ENCODE measurements at regions not wholly inside any gene's neighbourhood (a gene's known extent, or its start where the extent isn't known, plus 50 kb on each side); places are given as distances from the start of the nearest gene placed in this dataset.

DNA sequence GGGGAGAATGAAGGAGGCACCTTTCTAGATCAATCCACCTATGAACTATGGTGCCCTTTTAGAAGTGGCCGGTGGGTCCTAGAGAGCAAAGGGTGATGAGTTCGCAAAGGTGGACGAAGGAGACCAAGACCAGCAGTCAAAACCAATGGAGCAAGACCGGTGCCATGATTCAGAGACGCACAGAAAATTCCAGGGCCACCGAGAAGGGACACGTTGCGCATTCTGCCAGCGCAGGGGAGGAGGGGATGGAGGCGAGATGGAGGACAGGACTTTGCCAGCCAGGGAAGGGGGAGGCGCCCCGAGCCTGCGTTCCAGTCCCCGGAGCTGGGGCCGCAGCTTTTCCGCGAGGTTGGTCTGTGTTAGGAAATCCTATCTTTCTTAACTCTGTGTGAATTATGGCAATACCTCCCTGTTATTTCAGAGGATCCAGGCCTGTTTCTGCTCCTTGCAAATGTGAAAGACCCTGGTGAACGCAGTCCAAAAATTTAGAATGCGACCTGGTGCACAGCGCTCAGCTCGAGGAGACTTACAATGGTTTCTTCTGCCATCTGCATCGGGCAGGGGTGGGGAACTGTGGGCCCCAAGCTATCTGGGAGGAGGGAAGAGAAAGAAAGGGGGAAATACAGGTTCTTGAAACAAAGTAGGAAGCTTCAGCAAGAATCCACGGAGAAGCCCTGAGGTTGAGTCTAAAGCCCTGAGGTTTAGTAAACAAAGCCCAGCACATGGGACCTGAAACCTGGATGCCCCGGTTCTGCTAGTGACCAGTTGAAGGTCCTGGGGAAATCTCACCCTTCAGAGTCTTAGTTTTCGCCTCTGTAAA lies 129.4 kb downstream of the MRPS6 start:
- Histone ChIP-seq H3K36me3 (ENCODE audit: control insufficient read depth, insufficient read depth, low read length) (no peaks in the 10 kb centered on the region), H3K4me3 (ENCODE audit: low read length) (peak overlapping the region; percentile 8; the same call in 1 of the 2 replicates), H3K27me3 (ENCODE audit: control insufficient read depth, insufficient read depth, low read length) (no peaks in the 10 kb centered on the region), H3K9me3 (ENCODE audit: control insufficient read depth, insufficient read depth, low read length) (no peaks in the 10 kb centered on the region), H3K27ac (ENCODE audit: low read length) (no peak overlapping the region), H3K4me1 (ENCODE audit: control insufficient read depth, insufficient read depth, low read length) (peaks cover 3% of the 10 kb centered on the region)
- no CpG with 5 or more reads among the region's 25 CpGs for WGBS (ENCODE audit: insufficient coverage, insufficient read length)
- no peak for DNase-seq (ENCODE audit: low read depth, low spot score)

GRCh38 chr21:34203851-34204420 lies 130.6 kb downstream of the MRPS6 start:
- H3K4me1 ChIP-seq (ENCODE audit: control insufficient read depth, insufficient read depth, low read length), result peaks cover 1% of the 10 kb centered on the region
- WGBS (ENCODE audit: insufficient coverage, insufficient read length), result no CpG with 5 or more reads among the region's 11 CpGs
- no peak overlapping the region for H3K27ac ChIP-seq (ENCODE audit: low read length)
- no peaks in the 10 kb centered on the region for H3K9me3 ChIP-seq (ENCODE audit: control insufficient read depth, insufficient read depth, low read length)
- DNase-seq (ENCODE audit: low read depth, low spot score), result no peak
- no peaks in the 10 kb centered on the region for H3K36me3 ChIP-seq (ENCODE audit: control insufficient read depth, insufficient read depth, low read length)
- no peak overlapping the region for H3K4me3 ChIP-seq (ENCODE audit: low read length)
- H3K27me3 ChIP-seq (ENCODE audit: control insufficient read depth, insufficient read depth, low read length), result no peaks in the 10 kb centered on the region

DNA sequence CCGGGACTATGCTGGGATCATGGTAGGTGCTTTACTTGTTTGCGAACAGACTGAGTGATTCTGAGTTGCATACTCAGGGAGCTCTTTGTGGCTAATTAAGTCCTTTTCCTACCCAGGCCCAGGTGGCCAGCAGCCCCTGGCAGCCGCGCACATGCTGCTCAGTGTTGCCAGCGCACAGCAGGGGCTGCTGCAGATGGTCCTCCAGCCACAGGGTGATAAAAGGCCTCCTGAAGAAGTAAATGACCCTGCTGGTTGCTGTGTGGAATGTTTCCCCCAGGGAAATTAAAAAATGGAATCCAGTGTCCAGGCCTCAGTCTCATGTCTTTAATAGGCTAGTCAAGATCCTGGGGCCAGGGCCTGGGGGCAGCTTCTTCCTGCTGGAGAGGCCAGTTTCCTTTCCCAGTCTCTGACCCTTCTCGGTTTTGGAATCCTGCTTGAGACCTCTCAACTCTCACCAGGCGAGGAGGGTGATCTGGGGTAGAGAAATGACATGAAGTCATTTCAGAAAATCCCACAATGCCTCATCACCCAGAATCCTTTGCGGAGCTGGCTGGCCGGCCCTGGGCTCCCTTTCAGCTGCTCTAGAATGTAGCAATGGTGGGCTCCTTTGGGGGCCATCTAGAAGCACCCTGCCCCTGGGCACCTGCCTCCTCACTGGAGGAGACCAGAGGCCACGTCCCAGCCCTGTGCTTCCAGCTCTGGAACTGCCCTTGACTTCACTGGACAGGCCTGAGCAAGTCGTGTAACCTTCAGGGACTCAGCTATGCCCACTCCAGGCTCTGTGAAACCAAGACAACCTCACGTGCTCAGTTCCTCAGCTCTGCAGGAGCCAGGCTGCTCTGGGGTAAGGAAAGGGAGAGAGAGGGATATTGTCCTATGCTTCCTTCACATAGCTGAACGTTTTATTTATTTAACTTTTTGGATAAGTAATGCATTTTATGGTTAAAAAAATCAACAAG lies 131.4 kb downstream of the MRPS6 start:
- H3K36me3 ChIP-seq (ENCODE audit: control insufficient read depth, insufficient read depth, low read length), result no peaks in the 10 kb centered on the region
- no peaks in the 10 kb centered on the region; the same call in none of the 2 replicates for H3K4me1 ChIP-seq (ENCODE audit: control insufficient read depth, insufficient read depth, low read length)
- no peaks in the 10 kb centered on the region for H3K27me3 ChIP-seq (ENCODE audit: control insufficient read depth, insufficient read depth, low read length)
- DNase-seq (ENCODE audit: low read depth, low spot score), result no peak
- no peak overlapping the region for H3K4me3 ChIP-seq (ENCODE audit: low read length)
- H3K9me3 ChIP-seq (ENCODE audit: control insufficient read depth, insufficient read depth, low read length), result no peaks in the 10 kb centered on the region
- H3K27ac ChIP-seq (ENCODE audit: low read length), result no peak overlapping the region
- WGBS (ENCODE audit: insufficient coverage, insufficient read length), result no CpG with 5 or more reads among the region's 13 CpGs

DNA sequence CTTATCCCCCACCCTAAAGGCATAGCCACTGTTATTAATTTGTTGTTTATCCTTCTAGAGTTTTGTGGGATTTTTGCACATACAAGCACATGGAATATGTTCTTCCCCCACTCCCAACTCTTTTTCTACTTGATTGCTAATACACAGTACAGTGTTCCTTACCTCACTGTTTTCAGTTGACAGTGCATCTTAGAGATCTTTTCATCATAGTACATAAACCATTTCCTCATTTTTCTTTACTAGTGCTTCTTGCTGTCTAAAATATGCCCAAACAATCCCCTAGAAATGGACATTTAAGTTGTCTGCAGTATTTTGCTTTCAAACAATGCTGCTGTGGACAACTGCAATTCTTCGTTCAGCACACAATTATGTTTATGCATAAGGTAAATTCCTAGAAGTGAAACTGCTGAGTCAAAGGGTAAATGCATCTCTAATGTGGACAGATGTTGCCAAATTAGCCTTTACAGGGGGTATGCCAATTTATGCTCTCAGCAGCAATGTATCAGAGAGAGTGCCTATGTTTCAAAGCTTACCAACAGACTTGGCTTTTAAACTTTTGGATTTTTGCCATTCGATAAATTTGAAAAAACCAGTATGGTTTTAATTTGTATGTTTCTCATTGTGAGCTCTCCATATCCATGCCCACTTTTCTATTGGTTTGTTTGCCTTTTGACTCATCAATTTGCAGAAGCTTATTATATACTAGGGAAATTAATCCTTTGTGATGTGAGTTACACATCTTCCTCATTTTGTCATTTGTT lies 132.6 kb downstream of the MRPS6 start:
- Histone ChIP-seq H3K27me3 (ENCODE audit: control insufficient read depth, insufficient read depth, low read length) (no peaks in the 10 kb centered on the region), H3K4me3 (ENCODE audit: low read length) (no peak overlapping the region), H3K36me3 (ENCODE audit: control insufficient read depth, insufficient read depth, low read length) (no peaks in the 10 kb centered on the region), H3K27ac (ENCODE audit: low read length) (no peak overlapping the region), H3K9me3 (ENCODE audit: control insufficient read depth, insufficient read depth, low read length) (no peaks in the 10 kb centered on the region), H3K4me1 (ENCODE audit: control insufficient read depth, insufficient read depth, low read length) (no peaks in the 10 kb centered on the region; the same call in none of the 2 replicates)
- no CpG with 5 or more reads among the region's 2 CpGs for WGBS (ENCODE audit: insufficient coverage, insufficient read length)
- no peak for DNase-seq (ENCODE audit: low read depth, low spot score)

DNA sequence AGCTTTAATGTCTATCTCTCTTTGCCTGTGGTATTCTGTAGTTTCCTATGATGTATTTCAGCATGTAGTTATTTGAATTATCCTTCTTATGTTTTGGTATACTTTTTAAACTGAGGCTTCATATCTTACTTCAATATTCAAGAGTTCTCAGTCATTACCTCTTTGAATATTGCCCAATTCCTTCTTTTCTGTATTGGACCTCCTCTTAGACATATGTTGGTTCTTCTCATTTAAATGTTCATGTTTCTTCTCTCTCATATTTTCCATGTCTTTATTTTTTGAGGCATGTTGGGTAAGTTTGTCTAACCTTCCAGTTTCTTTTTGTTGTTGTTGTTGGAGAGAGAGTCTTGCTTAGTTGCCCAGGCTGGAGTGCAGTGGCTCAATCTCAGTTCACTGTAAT lies 140.6 kb downstream of the MRPS6 start:
- Histone ChIP-seq H3K27ac (ENCODE audit: low read length) (no peak overlapping the region), H3K9me3 (ENCODE audit: control insufficient read depth, insufficient read depth, low read length) (no peaks in the 10 kb centered on the region), H3K36me3 (ENCODE audit: control insufficient read depth, insufficient read depth, low read length) (no peaks in the 10 kb centered on the region), H3K4me3 (ENCODE audit: low read length) (no peak overlapping the region), H3K4me1 (ENCODE audit: control insufficient read depth, insufficient read depth, low read length) (no peaks in the 10 kb centered on the region), H3K27me3 (ENCODE audit: control insufficient read depth, insufficient read depth, low read length) (no peaks in the 10 kb centered on the region)
- no peak for DNase-seq (ENCODE audit: low read depth, low spot score)

GRCh38 chr21:34215501-34215900 lies 142.1 kb downstream of the MRPS6 start:
- H3K27me3 ChIP-seq (ENCODE audit: control insufficient read depth, insufficient read depth, low read length), result no peaks in the 10 kb centered on the region
- no peaks in the 10 kb centered on the region for H3K4me1 ChIP-seq (ENCODE audit: control insufficient read depth, insufficient read depth, low read length)
- H3K9me3 ChIP-seq (ENCODE audit: control insufficient read depth, insufficient read depth, low read length), result no peaks in the 10 kb centered on the region
- no CpG with 5 or more reads among the region's 4 CpGs for WGBS (ENCODE audit: insufficient coverage, insufficient read length)
- no peak overlapping the region for H3K4me3 ChIP-seq (ENCODE audit: low read length)
- H3K36me3 ChIP-seq (ENCODE audit: control insufficient read depth, insufficient read depth, low read length), result no peaks in the 10 kb centered on the region
- DNase-seq (ENCODE audit: low read depth, low spot score), result no peak
- no peak overlapping the region for H3K27ac ChIP-seq (ENCODE audit: low read length)

DNA sequence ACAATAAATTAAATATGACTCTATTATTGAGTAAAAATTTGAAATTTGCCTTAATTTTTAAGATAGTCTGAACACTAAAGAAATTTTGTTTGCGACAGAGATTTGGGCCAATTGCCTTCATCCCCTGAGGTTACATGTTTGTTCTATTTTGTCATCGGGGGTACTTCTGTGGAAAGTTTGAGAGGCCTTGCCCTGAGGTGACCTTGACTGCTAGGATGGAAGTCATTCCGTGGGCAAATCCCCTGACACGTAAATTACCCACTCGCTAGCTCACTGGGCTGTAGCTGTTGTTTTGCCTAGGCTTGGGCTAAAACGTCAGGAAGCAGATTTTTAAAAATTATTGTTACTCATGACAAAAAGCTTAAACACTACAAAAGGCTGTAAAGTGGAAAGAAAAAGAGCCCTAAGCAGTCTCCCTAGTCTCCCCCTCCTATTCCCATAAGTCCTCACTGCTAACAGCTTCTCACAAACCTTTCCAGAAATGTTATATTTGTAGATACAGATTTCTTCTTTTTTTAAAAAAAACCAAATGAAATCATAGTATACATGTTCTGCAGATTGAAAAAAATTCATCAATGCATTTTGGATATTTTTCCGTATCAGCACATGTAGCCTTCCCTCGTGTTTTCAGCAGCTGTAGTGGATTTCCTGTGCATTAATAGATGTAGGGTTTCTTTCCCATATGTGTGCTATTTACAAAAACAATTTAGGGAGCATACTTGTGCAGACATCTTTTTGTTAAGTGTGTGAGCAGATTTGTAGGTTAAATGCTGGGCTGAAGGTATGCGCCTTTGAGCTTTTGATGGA lies 142.7 kb downstream of the MRPS6 start:
- Histone ChIP-seq H3K4me1 (ENCODE audit: control insufficient read depth, insufficient read depth, low read length) (no peaks in the 10 kb centered on the region), H3K27me3 (ENCODE audit: control insufficient read depth, insufficient read depth, low read length) (no peaks in the 10 kb centered on the region), H3K4me3 (ENCODE audit: low read length) (no peak overlapping the region), H3K27ac (ENCODE audit: low read length) (no peak overlapping the region), H3K9me3 (ENCODE audit: control insufficient read depth, insufficient read depth, low read length) (no peaks in the 10 kb centered on the region), H3K36me3 (ENCODE audit: control insufficient read depth, insufficient read depth, low read length) (no peaks in the 10 kb centered on the region)
- no CpG with 5 or more reads among the region's 9 CpGs for WGBS (ENCODE audit: insufficient coverage, insufficient read length)
- no peak for DNase-seq (ENCODE audit: low read depth, low spot score)

DNA sequence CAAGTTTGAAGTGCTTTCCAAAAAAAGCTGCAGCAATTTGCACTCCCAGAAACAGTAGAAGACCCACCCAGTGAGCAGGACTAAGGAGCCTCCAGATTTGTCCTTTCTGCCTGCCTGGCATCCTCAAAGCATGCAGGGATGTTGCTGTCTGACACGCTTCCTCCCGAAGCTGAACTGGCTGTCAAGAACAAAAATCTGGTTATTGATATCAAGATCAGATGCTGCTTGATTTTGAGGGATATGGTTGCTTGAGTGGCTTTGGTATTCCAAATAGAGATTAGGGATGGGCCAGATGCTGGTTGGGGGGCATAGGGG lies 143.3 kb downstream of the MRPS6 start:
- no peak overlapping the region for H3K4me3 ChIP-seq (ENCODE audit: low read length)
- DNase-seq (ENCODE audit: low read depth, low spot score), result no peak
- H3K27ac ChIP-seq (ENCODE audit: low read length), result no peak overlapping the region
- no peaks in the 10 kb centered on the region for H3K4me1 ChIP-seq (ENCODE audit: control insufficient read depth, insufficient read depth, low read length)
- no peaks in the 10 kb centered on the region for H3K9me3 ChIP-seq (ENCODE audit: control insufficient read depth, insufficient read depth, low read length)
- no peaks in the 10 kb centered on the region for H3K27me3 ChIP-seq (ENCODE audit: control insufficient read depth, insufficient read depth, low read length)
- WGBS (ENCODE audit: insufficient coverage, insufficient read length), result no CpG with 5 or more reads among the region's 2 CpGs
- H3K36me3 ChIP-seq (ENCODE audit: control insufficient read depth, insufficient read depth, low read length), result no peaks in the 10 kb centered on the region

GRCh38 chr21:34217263-34217662 lies 143.9 kb downstream of the MRPS6 start:
- DNase-seq (ENCODE audit: low read depth, low spot score), result no peak
- no peak overlapping the region for H3K4me3 ChIP-seq (ENCODE audit: low read length)
- H3K36me3 ChIP-seq (ENCODE audit: control insufficient read depth, insufficient read depth, low read length), result no peaks in the 10 kb centered on the region
- H3K27me3 ChIP-seq (ENCODE audit: control insufficient read depth, insufficient read depth, low read length), result no peaks in the 10 kb centered on the region
- WGBS (ENCODE audit: insufficient coverage, insufficient read length), result no CpG with 5 or more reads among the region's 3 CpGs
- H3K9me3 ChIP-seq (ENCODE audit: control insufficient read depth, insufficient read depth, low read length), result no peaks in the 10 kb centered on the region
- H3K27ac ChIP-seq (ENCODE audit: low read length), result no peak overlapping the region
- no peaks in the 10 kb centered on the region for H3K4me1 ChIP-seq (ENCODE audit: control insufficient read depth, insufficient read depth, low read length)
